Peyer's patch (tissue), 4 donors: ENCODE measurements at regions not wholly inside any gene's neighbourhood (a gene's known extent, or its start where the extent isn't known, plus 50 kb on each side); places are given as distances from the start of the nearest gene placed in this dataset.

Source experiments
- DNase-seq, 3 donors: peaks; one replicate each; pipeline ENCODE4 v3.0.0-alpha.2; 2017 to 2019
- H3K27ac ChIP-seq, 4 donors: fragments of 200-600 bp; sonication (generic); one replicate each; pipeline ENCODE4 v1.5.1; 2016 to 2019
- H3K27me3 ChIP-seq, 2 donors: fragments of 200-600 bp; sonication (generic); one replicate each; pipeline ENCODE4 v1.5.1; 2019
- H3K36me3 ChIP-seq, 3 donors: fragments of 200-600 bp; sonication (generic); one replicate each; pipeline ENCODE4 v1.5.1; 2016 to 2019
- H3K4me1 ChIP-seq, 4 donors: fragments of 200-600 bp; sonication (generic); one replicate each; pipeline ENCODE4 v1.5.1; 2016 to 2019
- H3K4me3 ChIP-seq, 4 donors: fragments of 200-600 bp; sonication (generic); 1 replicate in 3 of 4; 2 replicates in 1 of 4; pipeline ENCODE4 v1.5.1; 2016 to 2019; ENCODE audit warnings: mild to moderate bottlenecking in 1 of 4
- H3K9me3 ChIP-seq, 4 donors: fragments of 200-600 bp; sonication (generic); one replicate each; pipeline ENCODE4 v1.5.1; 2016 to 2019; ENCODE audit warnings: mild to moderate bottlenecking in 1 of 4
- POLR2A ChIP-seq, 2 donors: fragments of 450-650 bp; IDR thresholded peaks; one replicate each; pipeline ENCODE4 v1.5.1; 2017; ENCODE audit warnings: antibody characterized with exemption in 2 of 2, mild to moderate bottlenecking in 2 of 2, moderate library complexity in 2 of 2
- TF ChIP-seq, protein P1 (sequence below), 6 experiments: fragments of 450-650 bp in 4 of 6; fragments of 200-600 bp in 2 of 6; sonication (generic) in 1 of 6; IDR thresholded peaks; one replicate each; pipeline ENCODE4 v1.5.1; 2017 to 2019; ENCODE audit warnings: antibody characterized with exemption in 6 of 6, mild to moderate bottlenecking in 3 of 6, moderate library complexity in 1 of 6

DNA sequence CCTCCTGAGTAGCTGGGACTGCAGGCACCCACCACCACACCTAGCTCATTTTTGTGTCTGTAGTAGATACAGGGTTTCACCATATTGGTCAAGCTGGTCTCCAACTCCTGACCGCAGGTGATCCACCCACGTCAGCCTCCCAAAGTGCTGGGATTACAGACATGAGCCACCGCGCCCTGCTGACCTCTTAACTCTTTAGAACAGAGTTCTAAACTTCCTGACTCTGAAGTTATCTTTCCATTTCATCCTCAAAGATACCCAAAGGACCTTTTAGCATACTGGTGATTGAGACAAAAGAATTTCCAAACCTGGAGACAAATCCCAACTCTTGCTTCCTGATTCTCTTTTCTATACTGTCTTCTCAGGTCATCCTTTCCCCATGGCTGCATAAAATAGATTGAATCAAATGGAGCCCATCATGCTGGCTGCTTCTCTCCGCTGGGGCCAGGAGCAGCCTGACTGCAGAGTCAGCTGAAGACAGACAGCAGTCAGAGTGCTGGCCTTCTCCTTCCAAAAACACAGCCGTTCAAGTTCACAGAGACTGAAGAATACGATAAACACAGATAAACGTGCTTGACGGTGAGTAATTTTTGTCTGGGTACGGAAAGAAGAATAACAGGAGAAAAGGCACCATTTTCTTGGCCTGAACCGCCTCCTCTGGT, 76.5 kb upstream of the ATF7IP2 start:
- H3K4me3 ChIP-seq = no peak overlapping the region
- no peak for DNase-seq
- TF ChIP-seq, protein P1, sequence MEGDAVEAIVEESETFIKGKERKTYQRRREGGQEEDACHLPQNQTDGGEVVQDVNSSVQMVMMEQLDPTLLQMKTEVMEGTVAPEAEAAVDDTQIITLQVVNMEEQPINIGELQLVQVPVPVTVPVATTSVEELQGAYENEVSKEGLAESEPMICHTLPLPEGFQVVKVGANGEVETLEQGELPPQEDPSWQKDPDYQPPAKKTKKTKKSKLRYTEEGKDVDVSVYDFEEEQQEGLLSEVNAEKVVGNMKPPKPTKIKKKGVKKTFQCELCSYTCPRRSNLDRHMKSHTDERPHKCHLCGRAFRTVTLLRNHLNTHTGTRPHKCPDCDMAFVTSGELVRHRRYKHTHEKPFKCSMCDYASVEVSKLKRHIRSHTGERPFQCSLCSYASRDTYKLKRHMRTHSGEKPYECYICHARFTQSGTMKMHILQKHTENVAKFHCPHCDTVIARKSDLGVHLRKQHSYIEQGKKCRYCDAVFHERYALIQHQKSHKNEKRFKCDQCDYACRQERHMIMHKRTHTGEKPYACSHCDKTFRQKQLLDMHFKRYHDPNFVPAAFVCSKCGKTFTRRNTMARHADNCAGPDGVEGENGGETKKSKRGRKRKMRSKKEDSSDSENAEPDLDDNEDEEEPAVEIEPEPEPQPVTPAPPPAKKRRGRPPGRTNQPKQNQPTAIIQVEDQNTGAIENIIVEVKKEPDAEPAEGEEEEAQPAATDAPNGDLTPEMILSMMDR (IDR thresholded peaks at IDR 0.05) = no peak
- no peak for TF ChIP-seq POLR2A (IDR thresholded peaks at IDR 0.05)

DNA sequence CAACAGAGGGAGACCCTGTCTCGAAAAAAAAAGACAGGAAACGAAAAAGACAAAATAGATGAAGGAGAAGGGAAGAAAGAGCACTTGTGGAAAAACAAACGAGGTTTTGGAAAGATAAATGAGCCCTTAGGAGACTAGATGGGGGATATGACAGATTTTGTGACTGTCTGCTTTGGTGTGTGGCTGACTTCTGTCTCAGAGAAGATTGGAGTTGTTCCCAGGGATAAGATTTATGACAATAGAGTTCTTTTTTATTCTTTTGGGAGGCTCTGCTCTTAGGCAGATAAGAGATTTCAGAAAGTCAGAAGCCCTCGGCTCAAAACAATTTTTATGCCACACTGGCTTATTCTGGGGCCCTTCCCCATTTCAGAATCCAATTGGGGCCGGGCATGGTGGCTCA, 73.9 kb upstream of the ATF7IP2 start:
- no peaks in the 10 kb centered on the region for H3K9me3 ChIP-seq
- no peak overlapping the region for H3K27ac ChIP-seq
- H3K27me3 ChIP-seq = no peaks in the 10 kb centered on the region
- H3K4me1 ChIP-seq = no peaks in the 10 kb centered on the region
- TF ChIP-seq POLR2A (IDR thresholded peaks at IDR 0.05) = no peak
- TF ChIP-seq, protein P1 (IDR thresholded peaks at IDR 0.05) = no peak
- H3K36me3 ChIP-seq = no peaks in the 10 kb centered on the region
- no peak overlapping the region for H3K4me3 ChIP-seq
- DNase-seq = no peak

More for the DNA sequence above, 76.5 kb upstream of the ATF7IP2 start:
- H3K27ac ChIP-seq = no peak overlapping the region
- no peaks in the 10 kb centered on the region for H3K4me1 ChIP-seq
- no peaks in the 10 kb centered on the region for H3K36me3 ChIP-seq
- no peaks in the 10 kb centered on the region for H3K27me3 ChIP-seq
- no peaks in the 10 kb centered on the region for H3K9me3 ChIP-seq

DNA sequence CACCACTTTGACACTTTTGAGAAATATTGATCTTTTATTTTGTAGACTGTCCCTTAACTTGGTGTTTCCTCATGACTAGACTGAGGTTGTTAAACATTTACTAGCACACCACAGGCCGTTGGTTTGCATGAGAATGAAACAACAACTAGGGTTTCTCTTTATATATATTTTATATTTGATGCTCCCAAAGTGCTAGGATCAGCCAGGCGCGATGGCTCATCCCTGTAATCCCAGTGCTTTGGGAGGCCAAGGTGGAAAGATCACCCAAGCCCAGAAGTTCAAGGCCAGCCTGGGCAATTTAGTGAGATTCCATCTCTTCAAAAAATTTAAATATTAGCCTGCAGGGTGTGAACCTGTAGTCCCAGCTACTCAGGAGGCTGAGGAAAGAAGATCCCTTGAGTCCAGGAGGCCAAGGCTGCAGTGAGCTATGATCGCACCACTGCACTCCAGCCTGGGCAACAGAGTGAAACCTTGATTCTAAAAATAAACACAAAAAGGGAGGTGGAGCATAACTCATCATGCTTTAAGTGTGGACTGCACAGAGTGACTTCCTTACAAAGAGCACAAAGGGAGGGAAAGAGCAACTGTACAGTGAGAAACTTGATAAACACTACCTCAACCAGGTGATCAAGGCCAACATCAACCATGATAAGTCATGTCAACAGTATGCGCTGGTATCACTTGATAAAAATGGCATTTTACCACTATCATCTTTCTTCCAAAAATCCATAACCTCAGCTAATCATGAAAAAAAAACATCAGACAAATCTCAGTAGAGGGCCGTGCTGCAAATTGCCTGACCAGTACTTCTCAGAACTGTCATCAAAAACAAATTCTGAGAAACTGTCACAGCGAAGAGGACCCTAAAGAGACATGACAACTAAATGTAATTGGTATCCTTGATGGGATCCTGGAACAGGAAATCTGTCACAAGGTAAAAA, 72.8 kb upstream of the ATF7IP2 start:
- peak in 1 of 3 donors; percentile 39 for DNase-seq
- H3K27ac ChIP-seq = peak overlapping the region in 1 of 4 donors; percentile 6
- no peak for TF ChIP-seq POLR2A (IDR thresholded peaks at IDR 0.05)
- TF ChIP-seq, protein P1 (IDR thresholded peaks at IDR 0.05) = no peak

DNA sequence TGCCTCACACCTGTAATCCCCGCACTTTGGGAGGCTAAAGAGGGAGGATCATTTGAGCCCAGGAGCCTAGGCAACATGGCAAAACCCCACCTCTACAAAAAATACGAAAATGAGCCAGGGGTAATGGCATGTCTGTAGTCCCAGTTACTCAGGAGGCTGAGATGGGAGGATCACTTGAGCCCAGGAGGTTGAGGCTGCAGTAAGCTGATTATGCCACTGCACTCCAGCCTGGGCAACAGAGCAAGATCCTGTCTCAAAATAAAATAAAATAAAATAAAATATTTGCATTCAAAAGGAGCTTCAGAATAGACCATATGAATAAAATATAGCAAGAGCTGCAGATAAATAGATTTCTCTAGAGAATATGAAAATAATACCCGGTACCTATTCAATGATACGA, 71.5 kb upstream of the ATF7IP2 start:
- Histone ChIP-seq H3K4me3 (no peak overlapping the region), H3K4me1 (no peaks in the 10 kb centered on the region), H3K27me3 (no peaks in the 10 kb centered on the region), H3K27ac (no peak overlapping the region), H3K9me3 (no peaks in the 10 kb centered on the region), H3K36me3 (no peaks in the 10 kb centered on the region)
- no peak for DNase-seq
- no peak for TF ChIP-seq POLR2A (IDR thresholded peaks at IDR 0.05)
- TF ChIP-seq, protein P1 (IDR thresholded peaks at IDR 0.05) = no peak

More for the DNA sequence above, 72.8 kb upstream of the ATF7IP2 start:
- no peaks in the 10 kb centered on the region for H3K27me3 ChIP-seq
- no peaks in the 10 kb centered on the region for H3K9me3 ChIP-seq
- no peak overlapping the region for H3K4me3 ChIP-seq
- H3K36me3 ChIP-seq = no peaks in the 10 kb centered on the region
- H3K4me1 ChIP-seq = no peaks in the 10 kb centered on the region

DNA sequence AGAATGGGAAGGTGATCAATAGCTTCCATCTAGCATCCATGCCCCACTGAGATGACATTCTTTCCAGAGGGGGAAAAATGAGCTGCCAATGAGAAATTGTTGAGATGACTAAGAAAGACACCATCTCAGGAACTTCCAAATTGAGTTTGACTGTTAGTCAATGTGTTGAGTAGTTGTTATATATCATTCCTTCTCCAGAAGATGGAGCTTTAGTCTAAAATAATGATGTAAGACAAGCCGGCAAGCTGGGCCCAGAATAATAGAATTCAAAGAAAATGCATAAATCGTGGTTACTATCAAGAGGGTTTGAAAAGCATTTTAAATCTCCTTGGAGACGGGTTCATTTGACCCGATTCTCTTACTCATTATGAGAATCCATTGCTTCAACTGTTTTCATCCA, 71.0 kb upstream of the ATF7IP2 start:
- peak in 1 of 3 donors; percentile 29 for DNase-seq
- no peak for TF ChIP-seq POLR2A (IDR thresholded peaks at IDR 0.05)
- TF ChIP-seq, protein P1 (IDR thresholded peaks at IDR 0.05) = peak in 3 of 6 experiments; percentile 10 to 24 (median 20)
- no peaks in the 10 kb centered on the region for H3K36me3 ChIP-seq
- no peak overlapping the region for H3K4me3 ChIP-seq
- H3K27me3 ChIP-seq = no peaks in the 10 kb centered on the region
- H3K27ac ChIP-seq = no peak overlapping the region
- H3K4me1 ChIP-seq = no peaks in the 10 kb centered on the region
- no peaks in the 10 kb centered on the region for H3K9me3 ChIP-seq
